Stimulated activated CD4-positive, alpha-beta T cell treated with anti-CD3 and anti-CD28 coated beads, Interleukin-1b, Interleukin-23, amount 100 ng/mL, for 24 hours (primary cell): ENCODE measurements at regions not wholly inside any gene's neighbourhood (a gene's known extent, or its start where the extent isn't known, plus 50 kb on each side); places are given as distances from the start of the nearest gene placed in this dataset.
"Not testable (repeated sequence)": the region's sequence is repeated elsewhere in the genome, so short reads cannot be mapped to it uniquely, and the experiment has no call there.

Source experiments
- DNase-seq, 4 experiments: peaks; one replicate each; pipeline ENCODE4 v3.0.0-alpha.2; 2020; ENCODE audit warnings: low read depth in 4 of 4, low spot score in 1 of 4

GRCh38 chr1:219323426-219323825 lies 149.7 kb downstream of the LYPLAL1 start:
- DNase-seq, result no peak

DNA sequence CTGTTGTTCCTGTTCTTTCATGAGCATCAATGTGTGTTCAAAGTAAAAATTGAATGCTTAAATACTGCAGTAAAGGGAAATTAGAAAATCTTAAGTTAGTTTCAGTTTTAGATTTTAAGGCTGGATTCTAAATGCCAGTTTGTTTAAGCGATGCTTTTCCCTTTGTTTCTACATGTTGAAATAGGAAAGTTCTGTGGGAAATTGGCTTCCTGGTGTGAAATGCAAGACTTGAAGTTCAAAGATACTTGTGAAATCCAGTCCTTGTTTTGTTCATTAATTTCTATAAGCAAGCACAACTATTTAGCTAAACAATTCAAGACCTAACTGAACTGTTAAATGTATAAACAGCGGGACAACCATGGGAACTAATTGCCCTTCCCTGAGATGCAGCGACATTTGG lies 149.1 kb downstream of the LYPLAL1 start:
- no peak for DNase-seq

GRCh38 chr1:219320563-219320962 lies 146.9 kb downstream of the LYPLAL1 start:
- not testable (repeated sequence) for DNase-seq

GRCh38 chr1:219318826-219319225 lies 145.1 kb downstream of the LYPLAL1 start:
- DNase-seq, result no peak

- DNase-seq, result no peak
Measured at GRCh38 chr1:219317762-219318353, 144.2 kb downstream of the LYPLAL1 start.

GRCh38 chr1:219316066-219316465 lies 142.4 kb downstream of the LYPLAL1 start:
- DNase-seq, result no peak

DNA sequence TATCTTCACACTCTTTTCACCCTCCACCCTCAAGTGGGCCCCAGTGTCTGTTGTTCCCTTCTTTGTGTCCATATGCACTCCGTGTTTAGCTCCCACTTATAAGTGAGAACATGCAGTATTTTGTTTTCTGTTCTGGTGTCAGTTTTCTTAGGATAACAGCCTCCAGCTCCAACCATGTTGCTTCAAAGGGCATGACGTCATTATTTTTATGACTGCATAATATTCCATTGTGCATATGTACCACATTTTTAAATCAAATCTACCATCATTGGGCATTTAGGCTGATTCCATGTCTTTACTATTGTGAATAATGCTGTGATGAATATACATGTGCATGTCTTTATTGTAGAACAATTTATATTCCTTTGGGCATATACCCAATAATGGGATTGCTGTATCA lies 140.3 kb downstream of the LYPLAL1 start:
- no peak for DNase-seq

- no peak for DNase-seq
Measured at GRCh38 chr1:219312967-219313366, 139.3 kb downstream of the LYPLAL1 start.

DNA sequence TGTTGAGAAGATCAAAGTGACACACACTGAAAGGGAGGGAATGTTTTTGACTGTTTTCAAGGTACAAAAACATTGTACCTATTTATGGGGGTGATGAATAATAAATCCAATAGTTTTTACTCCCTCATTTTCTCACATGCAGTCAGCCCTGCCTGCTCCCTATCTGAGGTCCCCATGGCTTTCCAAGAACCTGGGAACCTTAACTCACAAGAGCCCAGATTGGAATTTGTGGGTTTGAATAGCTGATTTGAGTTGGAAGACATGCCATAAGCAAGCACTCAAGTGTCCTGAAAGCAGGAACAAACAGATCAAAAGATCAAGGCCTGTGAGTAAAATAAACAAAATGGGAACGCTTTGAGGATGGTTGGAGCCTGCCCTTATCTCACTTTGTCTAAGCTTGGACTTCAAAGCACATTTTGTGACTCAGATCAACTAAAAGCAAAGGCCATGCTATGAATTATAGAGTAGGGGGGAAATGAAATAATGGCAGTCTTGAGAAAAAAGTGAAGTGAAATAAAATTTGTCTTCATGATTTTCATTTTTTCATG lies 136.6 kb downstream of the LYPLAL1 start:
- no peak for DNase-seq

GRCh38 chr1:219308367-219308766 lies 134.7 kb downstream of the LYPLAL1 start:
- DNase-seq, result no peak

GRCh38 chr1:219304227-219305226 lies 130.8 kb downstream of the LYPLAL1 start:
- DNase-seq, result no peak

GRCh38 chr1:219302697-219303096 lies 129.0 kb downstream of the LYPLAL1 start:
- no peak for DNase-seq

DNA sequence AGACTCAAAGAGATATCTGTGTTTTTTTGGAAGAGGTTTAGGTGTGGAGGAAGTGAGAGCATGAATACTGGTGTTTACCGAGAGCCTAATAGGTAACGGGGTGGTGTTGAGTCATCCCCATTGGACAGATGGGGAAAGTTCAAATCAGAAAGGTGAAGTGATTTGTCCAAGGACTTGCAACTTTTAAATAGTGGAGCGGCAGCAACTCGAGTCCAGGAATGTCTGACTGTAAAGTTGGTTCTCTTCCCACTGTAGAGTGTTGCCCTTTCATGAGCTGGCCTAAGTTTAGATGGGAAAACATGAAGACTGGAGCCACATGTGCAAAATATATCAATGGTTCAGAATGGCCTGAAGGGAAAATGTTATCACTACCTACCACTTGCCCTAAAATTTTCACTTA lies 125.7 kb downstream of the LYPLAL1 start:
- DNase-seq, result no peak

DNA sequence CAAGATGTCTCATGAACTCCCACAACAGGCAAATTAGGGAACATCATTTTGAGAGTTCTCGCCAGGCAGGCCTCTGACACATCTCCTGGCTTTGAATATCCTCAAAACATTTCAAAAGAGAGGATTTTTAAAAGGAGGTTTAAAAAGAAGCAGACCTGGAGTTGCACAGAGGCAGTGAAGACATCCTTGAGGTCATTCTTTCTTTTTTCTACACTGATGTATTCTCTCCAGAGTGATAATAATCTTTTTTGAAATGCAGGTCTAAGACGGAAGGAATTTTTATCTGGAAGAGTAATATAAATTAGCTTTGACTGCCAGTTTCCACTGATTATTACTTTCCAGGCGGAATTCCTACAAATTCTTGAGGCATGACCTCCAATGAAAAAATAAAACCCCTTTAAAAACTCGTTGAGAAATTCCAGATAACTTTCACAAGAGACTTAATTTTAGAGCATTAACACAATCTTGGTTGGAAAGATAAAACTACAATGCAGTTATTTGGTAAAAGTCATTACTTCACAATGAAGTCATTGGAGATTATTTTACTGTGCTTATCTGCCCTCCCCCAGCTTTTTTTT lies 125.0 kb downstream of the LYPLAL1 start:
- DNase-seq, result no peak

DNA sequence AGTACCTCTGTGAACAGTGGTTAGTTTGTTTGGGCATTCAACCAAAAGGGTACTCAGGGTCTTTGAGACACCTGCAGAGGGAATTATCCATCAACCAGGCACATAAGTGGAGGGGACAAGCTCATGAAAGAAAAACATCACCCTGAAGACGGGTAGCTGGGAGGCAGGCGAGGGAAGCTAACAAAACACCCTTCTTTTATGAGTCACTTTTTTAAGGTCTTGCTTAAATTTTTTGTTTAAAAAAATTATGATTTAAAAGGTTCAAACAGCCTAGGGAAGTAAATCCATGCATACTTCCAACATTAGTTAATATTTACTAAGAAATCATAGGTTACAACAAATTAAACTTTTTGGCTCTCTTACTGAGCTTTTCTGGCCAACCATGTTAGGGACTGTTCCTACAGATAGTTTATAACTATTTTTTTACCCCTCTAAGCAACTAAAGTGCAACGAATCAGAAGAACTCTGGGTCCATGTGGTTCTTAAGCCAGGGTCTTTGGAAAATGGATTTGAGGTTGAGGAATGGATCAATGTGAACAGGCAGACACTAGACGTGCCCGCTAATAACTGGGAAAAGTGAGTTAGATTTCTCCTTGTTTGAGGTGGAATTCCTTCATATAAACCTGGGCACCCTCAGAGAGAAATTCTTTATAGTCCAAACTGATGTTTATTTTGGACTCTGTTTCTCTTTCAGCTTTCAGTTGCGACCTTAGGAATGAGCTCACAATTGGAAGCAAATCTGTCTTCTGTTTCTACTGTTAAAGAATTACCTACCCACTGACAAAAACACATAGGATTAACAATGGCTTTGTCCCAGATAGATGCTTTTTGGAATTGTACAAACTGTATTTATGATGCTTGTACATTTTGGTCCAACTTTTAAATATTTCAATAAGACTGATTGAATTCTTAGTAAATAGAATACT lies 123.0 kb downstream of the LYPLAL1 start:
- DNase-seq, result no peak

GRCh38 chr1:219294251-219294650 lies 120.6 kb downstream of the LYPLAL1 start:
- no peak for DNase-seq

DNA sequence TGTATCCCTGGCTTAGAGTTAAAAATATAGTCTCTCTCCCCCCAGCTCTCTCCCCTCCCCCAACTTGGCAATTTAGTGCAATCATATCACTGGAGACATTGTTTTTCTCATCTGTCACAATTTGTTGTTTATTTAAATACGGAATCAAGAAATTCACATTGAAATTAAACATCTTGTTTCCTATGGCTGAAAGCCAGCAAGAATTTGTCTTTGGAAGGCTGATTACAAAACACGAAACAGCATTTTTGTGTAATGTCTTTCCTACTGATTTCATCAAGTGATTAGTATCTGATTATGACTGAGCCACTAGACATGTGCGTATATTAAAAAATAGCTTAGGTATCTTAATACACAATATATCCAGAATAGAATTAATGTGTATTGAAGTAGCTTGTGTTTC lies 119.7 kb downstream of the LYPLAL1 start:
- DNase-seq, result no peak

GRCh38 chr1:219292999-219293398 lies 119.3 kb downstream of the LYPLAL1 start:
- DNase-seq, result no peak

DNA sequence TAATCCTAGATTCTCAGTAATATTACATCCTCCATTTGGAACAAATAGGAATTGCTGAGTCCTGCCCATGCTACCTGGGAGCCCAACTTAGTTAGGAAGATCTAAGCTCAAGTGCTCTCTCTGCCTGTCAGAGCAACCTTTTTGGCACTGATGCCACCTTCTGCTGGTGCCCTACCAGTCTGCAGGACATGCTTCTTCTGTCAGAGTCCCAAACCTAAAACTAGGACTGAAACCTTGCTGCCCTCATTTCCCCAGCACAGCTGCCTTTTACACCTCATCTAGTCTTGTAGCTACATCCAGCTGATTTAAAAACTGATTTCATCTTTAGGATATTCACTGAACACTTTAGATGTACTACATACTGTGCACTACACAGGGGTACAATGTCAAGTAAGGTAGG lies 118.7 kb downstream of the LYPLAL1 start:
- no peak for DNase-seq

DNA sequence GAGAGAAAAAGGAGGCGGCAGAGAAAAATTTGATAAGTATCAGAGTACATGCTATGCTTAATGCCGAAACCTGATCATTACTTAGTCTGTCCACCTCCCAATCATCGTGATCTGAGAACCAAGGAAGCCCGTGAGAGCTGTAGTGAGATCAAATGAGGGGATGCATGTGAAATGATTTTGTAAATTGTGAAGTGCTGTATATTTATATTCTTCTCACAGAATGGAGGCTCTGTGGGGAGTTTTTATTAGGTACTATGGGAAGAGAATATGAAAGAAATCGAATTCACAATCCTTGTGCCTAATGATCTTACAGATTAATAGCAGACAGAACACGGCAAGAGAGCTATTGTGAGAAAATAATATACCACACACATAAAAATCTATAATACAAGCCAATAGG lies 115.5 kb downstream of the LYPLAL1 start:
- DNase-seq, result no peak

GRCh38 chr1:219283541-219283940 lies 109.9 kb downstream of the LYPLAL1 start:
- DNase-seq, result no peak
